WTC11 (cell line): ENCODE measurements at regions not wholly inside any gene's neighbourhood (a gene's known extent, or its start where the extent isn't known, plus 50 kb on each side); places are given as distances from the start of the nearest gene placed in this dataset.

Experiments
- CBFB ChIP-seq: sonication (generic); formaldehyde crosslinking; IDR thresholded peaks from 2 replicates; pipeline ENCODE4 v1.8.1; 2022; ENCODE audit warnings: mild to moderate bottlenecking, low read depth, missing genetic modification reagents
- JUN ChIP-seq: sonication (generic); formaldehyde crosslinking; IDR thresholded peaks from 2 replicates; pipeline ENCODE4 v1.8.0; 2023; ENCODE audit warnings: mild to moderate bottlenecking, missing genetic modification reagents
- TP53 ChIP-seq: sonication (generic); formaldehyde crosslinking; IDR thresholded peaks from 2 replicates; pipeline ENCODE4 v1.8.1; 2023; ENCODE audit warnings: mild to moderate bottlenecking, missing genetic modification reagents
- TF ChIP-seq, protein P1 (sequence below): fragments of 200-600 bp; IDR thresholded peaks from 2 replicates; pipeline ENCODE4 v1.8.0; 2022; ENCODE audit warnings: antibody characterized with exemption
- TF ChIP-seq, protein P2 (sequence below): sonication (generic); formaldehyde crosslinking; IDR thresholded peaks from 2 replicates; pipeline ENCODE4 v1.8.1; 2023; ENCODE audit warnings: mild to moderate bottlenecking, missing genetic modification reagents
- TF ChIP-seq, protein P3 (sequence below): sonication (generic); formaldehyde crosslinking; IDR thresholded peaks from 2 replicates; pipeline ENCODE4 v1.8.1; 2023; ENCODE audit warnings: mild to moderate bottlenecking, missing genetic modification reagents, moderate library complexity
- TF ChIP-seq, protein P4 (sequence below): sonication (generic); formaldehyde crosslinking; IDR thresholded peaks from 2 replicates; pipeline ENCODE4 v1.8.0; 2022; ENCODE audit warnings: mild to moderate bottlenecking, missing genetic modification reagents
- TF ChIP-seq, protein P5 (sequence below): sonication (generic); formaldehyde crosslinking; IDR thresholded peaks from 2 replicates; pipeline ENCODE4 v1.8.1; 2022; ENCODE audit warnings: mild to moderate bottlenecking, moderate library complexity, missing genetic modification reagents
- TF ChIP-seq, protein P6 (sequence below): sonication (generic); formaldehyde crosslinking; conservative IDR thresholded peaks from 2 replicates; pipeline ENCODE4 v1.8.1; 2023; ENCODE audit warnings: mild to moderate bottlenecking, low read depth, missing genetic modification reagents, moderate library complexity

DNA sequence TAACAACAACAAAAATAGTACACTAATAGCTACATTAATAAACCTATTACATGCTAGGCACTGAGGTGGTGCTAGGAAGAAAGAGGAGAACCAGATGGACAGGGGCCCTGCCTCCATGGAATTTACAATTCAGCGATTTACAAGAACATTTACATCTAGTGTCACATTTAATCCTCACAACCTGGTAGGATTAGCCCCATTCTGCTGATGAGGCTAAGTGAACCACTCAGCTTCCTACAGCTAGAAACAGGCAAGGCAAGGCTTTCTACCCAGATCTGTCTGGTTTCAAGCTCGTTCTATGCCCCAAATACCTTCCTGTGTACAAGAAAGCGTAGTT lies 368.4 kb downstream of the BUD13 start:
- TF ChIP-seq, protein P1, sequence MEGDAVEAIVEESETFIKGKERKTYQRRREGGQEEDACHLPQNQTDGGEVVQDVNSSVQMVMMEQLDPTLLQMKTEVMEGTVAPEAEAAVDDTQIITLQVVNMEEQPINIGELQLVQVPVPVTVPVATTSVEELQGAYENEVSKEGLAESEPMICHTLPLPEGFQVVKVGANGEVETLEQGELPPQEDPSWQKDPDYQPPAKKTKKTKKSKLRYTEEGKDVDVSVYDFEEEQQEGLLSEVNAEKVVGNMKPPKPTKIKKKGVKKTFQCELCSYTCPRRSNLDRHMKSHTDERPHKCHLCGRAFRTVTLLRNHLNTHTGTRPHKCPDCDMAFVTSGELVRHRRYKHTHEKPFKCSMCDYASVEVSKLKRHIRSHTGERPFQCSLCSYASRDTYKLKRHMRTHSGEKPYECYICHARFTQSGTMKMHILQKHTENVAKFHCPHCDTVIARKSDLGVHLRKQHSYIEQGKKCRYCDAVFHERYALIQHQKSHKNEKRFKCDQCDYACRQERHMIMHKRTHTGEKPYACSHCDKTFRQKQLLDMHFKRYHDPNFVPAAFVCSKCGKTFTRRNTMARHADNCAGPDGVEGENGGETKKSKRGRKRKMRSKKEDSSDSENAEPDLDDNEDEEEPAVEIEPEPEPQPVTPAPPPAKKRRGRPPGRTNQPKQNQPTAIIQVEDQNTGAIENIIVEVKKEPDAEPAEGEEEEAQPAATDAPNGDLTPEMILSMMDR: no peak
- TF ChIP-seq, protein P2, sequence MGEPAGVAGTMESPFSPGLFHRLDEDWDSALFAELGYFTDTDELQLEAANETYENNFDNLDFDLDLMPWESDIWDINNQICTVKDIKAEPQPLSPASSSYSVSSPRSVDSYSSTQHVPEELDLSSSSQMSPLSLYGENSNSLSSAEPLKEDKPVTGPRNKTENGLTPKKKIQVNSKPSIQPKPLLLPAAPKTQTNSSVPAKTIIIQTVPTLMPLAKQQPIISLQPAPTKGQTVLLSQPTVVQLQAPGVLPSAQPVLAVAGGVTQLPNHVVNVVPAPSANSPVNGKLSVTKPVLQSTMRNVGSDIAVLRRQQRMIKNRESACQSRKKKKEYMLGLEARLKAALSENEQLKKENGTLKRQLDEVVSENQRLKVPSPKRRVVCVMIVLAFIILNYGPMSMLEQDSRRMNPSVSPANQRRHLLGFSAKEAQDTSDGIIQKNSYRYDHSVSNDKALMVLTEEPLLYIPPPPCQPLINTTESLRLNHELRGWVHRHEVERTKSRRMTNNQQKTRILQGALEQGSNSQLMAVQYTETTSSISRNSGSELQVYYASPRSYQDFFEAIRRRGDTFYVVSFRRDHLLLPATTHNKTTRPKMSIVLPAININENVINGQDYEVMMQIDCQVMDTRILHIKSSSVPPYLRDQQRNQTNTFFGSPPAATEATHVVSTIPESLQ (CRISPR knock-in tag): no peak
- TF ChIP-seq, protein P3, sequence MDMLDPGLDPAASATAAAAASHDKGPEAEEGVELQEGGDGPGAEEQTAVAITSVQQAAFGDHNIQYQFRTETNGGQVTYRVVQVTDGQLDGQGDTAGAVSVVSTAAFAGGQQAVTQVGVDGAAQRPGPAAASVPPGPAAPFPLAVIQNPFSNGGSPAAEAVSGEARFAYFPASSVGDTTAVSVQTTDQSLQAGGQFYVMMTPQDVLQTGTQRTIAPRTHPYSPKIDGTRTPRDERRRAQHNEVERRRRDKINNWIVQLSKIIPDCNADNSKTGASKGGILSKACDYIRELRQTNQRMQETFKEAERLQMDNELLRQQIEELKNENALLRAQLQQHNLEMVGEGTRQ (CRISPR knock-in tag): no peak
- TF ChIP-seq, protein P4, sequence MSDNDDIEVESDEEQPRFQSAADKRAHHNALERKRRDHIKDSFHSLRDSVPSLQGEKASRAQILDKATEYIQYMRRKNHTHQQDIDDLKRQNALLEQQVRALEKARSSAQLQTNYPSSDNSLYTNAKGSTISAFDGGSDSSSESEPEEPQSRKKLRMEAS: no peak
- TF ChIP-seq, protein P5, sequence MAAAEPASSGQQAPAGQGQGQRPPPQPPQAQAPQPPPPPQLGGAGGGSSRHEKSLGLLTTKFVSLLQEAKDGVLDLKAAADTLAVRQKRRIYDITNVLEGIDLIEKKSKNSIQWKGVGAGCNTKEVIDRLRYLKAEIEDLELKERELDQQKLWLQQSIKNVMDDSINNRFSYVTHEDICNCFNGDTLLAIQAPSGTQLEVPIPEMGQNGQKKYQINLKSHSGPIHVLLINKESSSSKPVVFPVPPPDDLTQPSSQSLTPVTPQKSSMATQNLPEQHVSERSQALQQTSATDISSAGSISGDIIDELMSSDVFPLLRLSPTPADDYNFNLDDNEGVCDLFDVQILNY (CRISPR knock-in tag): no peak
- TF ChIP-seq, protein P6, sequence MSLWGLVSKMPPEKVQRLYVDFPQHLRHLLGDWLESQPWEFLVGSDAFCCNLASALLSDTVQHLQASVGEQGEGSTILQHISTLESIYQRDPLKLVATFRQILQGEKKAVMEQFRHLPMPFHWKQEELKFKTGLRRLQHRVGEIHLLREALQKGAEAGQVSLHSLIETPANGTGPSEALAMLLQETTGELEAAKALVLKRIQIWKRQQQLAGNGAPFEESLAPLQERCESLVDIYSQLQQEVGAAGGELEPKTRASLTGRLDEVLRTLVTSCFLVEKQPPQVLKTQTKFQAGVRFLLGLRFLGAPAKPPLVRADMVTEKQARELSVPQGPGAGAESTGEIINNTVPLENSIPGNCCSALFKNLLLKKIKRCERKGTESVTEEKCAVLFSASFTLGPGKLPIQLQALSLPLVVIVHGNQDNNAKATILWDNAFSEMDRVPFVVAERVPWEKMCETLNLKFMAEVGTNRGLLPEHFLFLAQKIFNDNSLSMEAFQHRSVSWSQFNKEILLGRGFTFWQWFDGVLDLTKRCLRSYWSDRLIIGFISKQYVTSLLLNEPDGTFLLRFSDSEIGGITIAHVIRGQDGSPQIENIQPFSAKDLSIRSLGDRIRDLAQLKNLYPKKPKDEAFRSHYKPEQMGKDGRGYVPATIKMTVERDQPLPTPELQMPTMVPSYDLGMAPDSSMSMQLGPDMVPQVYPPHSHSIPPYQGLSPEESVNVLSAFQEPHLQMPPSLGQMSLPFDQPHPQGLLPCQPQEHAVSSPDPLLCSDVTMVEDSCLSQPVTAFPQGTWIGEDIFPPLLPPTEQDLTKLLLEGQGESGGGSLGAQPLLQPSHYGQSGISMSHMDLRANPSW: no peak
- TF ChIP-seq JUN (CRISPR knock-in tag) (no peak), TP53 (CRISPR knock-in tag) (no peak), CBFB (CRISPR knock-in tag) (no peak)
